GM12878 (cell line): ENCODE measurements at regions not wholly inside any gene's neighbourhood (a gene's known extent, or its start where the extent isn't known, plus 50 kb on each side); places are given as distances from the start of the nearest gene placed in this dataset.

ENCODE experiments used
- CTCF ChIP-seq, 3 experiments: IDR thresholded peaks in 2 of 3; conservative IDR thresholded peaks in 1 of 3; 2 replicates each; pipeline ENCODE4 v1.5.1; 2011; ENCODE audit warnings: low read depth in 3 of 3, low read length in 3 of 3, mild to moderate bottlenecking in 3 of 3, control low read depth in 2 of 3, moderate library complexity in 2 of 3, inconsistent platforms in 1 of 3, mixed read lengths in 1 of 3; ENCODE audit not compliant: control insufficient read depth in 2 of 3, insufficient read depth in 1 of 3; ENCODE audit errors: extremely low read depth in 1 of 3
- FOXK2 ChIP-seq: fragments of 450-650 bp; IDR thresholded peaks from 2 replicates; pipeline ENCODE4 v1.6.1; 2017; ENCODE audit warnings: mild to moderate bottlenecking, moderate library complexity
- NR2F1 ChIP-seq: fragments of 450-650 bp; conservative IDR thresholded peaks from 2 replicates; pipeline ENCODE4 v1.6.1; 2017; ENCODE audit warnings: mild to moderate bottlenecking
- SP1 ChIP-seq: IDR thresholded peaks from one replicate; pipeline ENCODE4 v1.6.1; 2011; ENCODE audit warnings: low read depth, low read length

GRCh38 chr6:101086473-101086872, 205.3 kb upstream of the ASCC3 start:
- no peak for TF ChIP-seq CTCF (IDR thresholded peaks at IDR 0.05 in 2 of 3, conservative IDR thresholded peaks at IDR 0.05 in 1 of 3; ENCODE audit: control insufficient read depth in 2 of 3, extremely low read depth in 1 of 3, insufficient read depth in 1 of 3, low read depth in 3 of 3, low read length in 3 of 3)
- no peak for TF ChIP-seq SP1
- no peak for TF ChIP-seq FOXK2
- TF ChIP-seq NR2F1 = no peak
